ENCODE measurements at regions not wholly inside any gene's neighbourhood (a gene's known extent, or its start where the extent isn't known, plus 50 kb on each side); places are given as distances from the start of the nearest gene placed in this dataset.
"Not testable (repeated sequence)": the region's sequence is repeated elsewhere in the genome, so short reads cannot be mapped to it uniquely, and the experiment has no call there.

GRCh38 chr3:106858321-106858720, 518.9 kb upstream of the CCDC54 start:
- not testable (repeated sequence) for TF ChIP-seq PATZ1 (CRISPR knock-in tag; IDR thresholded peaks at IDR 0.05; ENCODE audit: borderline replicate concordance); TOX (CRISPR knock-in tag; IDR thresholded peaks at IDR 0.05; ENCODE audit: borderline replicate concordance); CSDC2 (CRISPR knock-in tag; IDR thresholded peaks at IDR 0.05); RARB (CRISPR knock-in tag; IDR thresholded peaks at IDR 0.05); CREB5 (CRISPR knock-in tag; IDR thresholded peaks at IDR 0.05; ENCODE audit: low read depth); GLIS3 (CRISPR knock-in tag; IDR thresholded peaks at IDR 0.05); TCF4 (CRISPR knock-in tag; IDR thresholded peaks at IDR 0.05; ENCODE audit: borderline replicate concordance); BACH2 (CRISPR knock-in tag; IDR thresholded peaks at IDR 0.05; ENCODE audit: borderline replicate concordance); ZNF70 (CRISPR knock-in tag; IDR thresholded peaks at IDR 0.05); ZC3H10 (CRISPR knock-in tag; IDR thresholded peaks at IDR 0.05); OSR1 (CRISPR knock-in tag; IDR thresholded peaks at IDR 0.05); ZNF565 (CRISPR knock-in tag; conservative IDR thresholded peaks at IDR 0.05; ENCODE audit: low read depth)

Data from SK-N-SH treated with all-trans-retinoic acid at 6 μM for 48 hours (cell line).